SK-N-MC (cell line): ENCODE measurements at regions not wholly inside any gene's neighbourhood (a gene's known extent, or its start where the extent isn't known, plus 50 kb on each side); places are given as distances from the start of the nearest gene placed in this dataset.

Source experiments
- DNase-seq: peaks from one replicate; pipeline ENCODE4 v3.0.0-alpha.2; 2011; ENCODE audit warnings: low read depth, low spot score
- H3K27ac ChIP-seq: fragments of 200-600 bp; sonication (generic); 2 replicates; pipeline ENCODE4 v1.5.1; 2016; ENCODE audit warnings: mixed run types
- H3K36me3 ChIP-seq: fragments of 200-600 bp; sonication (generic); 2 replicates; pipeline ENCODE4 v1.6.1; 2017; ENCODE audit warnings: antibody characterized with exemption, low read length, mixed read lengths; ENCODE audit not compliant: insufficient read depth
- H3K4me3 ChIP-seq: fragments of 200-600 bp; sonication (generic); 2 replicates; pipeline ENCODE4 v1.5.1; 2016
- H3K9ac ChIP-seq: fragments of 200-600 bp; sonication (generic); 2 replicates; pipeline ENCODE4 v1.8.0; 2017; ENCODE audit warnings: mixed run types, mixed read lengths; ENCODE audit not compliant: insufficient read length
- H3K9me3 ChIP-seq: fragments of 200-600 bp; sonication (generic); 2 replicates; pipeline ENCODE4 v1.6.1; 2017; ENCODE audit warnings: low read depth, mild to moderate bottlenecking, antibody characterized with exemption, low read length, moderate library complexity, mixed read lengths
- EZH2 ChIP-seq: fragments of 200-600 bp; sonication (generic); IDR thresholded peaks from one replicate; pipeline ENCODE4 v1.6.1; 2017; ENCODE audit warnings: antibody characterized with exemption
- FOXP2 ChIP-seq: optimal IDR thresholded peaks from 2 replicates; pipeline ENCODE3; 2011; ENCODE audit warnings: mild to moderate bottlenecking, moderate library complexity; ENCODE audit not compliant: insufficient read depth; ENCODE audit errors: extremely low read length, control extremely low read depth
- POLR2AphosphoS5 ChIP-seq: IDR thresholded peaks from 2 replicates; pipeline ENCODE4 v1.6.1; 2012; ENCODE audit warnings: mild to moderate bottlenecking, low read depth, low read length, borderline replicate concordance

DNA sequence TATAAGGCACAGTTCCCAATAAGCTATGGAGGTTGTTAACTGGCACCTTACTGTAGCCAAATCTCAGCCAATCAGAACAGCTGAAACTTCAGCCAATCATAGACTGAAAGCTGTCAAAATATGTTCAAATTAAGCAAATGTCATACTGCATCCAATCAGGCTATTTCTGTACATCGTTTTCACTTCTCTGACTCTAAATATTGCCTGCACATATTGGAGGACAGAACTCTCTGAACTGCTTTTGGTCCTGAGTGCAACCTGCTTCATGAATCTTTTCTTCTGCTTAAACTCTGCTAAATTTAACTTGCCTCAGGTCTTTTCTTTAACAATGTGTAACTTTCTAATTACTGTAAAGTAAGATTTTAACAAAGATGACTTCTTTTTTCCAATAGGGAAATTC, 1198.9 kb upstream of the PCDH7 start:
- Histone ChIP-seq H3K9ac (no peak overlapping the region), H3K27ac (no peak overlapping the region), H3K9me3 (no peaks in the 10 kb centered on the region), H3K36me3 (no peaks in the 10 kb centered on the region), H3K4me3 (no peak overlapping the region)
- TF ChIP-seq POLR2AphosphoS5 (no peak), EZH2 (no peak), FOXP2 (no peak)
- DNase-seq, result no peak

- no peak for TF ChIP-seq FOXP2
- no peak for TF ChIP-seq EZH2
- no peak for TF ChIP-seq POLR2AphosphoS5
- Histone ChIP-seq H3K36me3 (no peaks in the 10 kb centered on the region), H3K27ac (no peak overlapping the region), H3K9me3 (no peaks in the 10 kb centered on the region), H3K4me3 (no peak overlapping the region), H3K9ac (no peak overlapping the region)
- DNase-seq, result no peak
Observed at GRCh38 chr4:29536745-29537144, 1183.4 kb upstream of the PCDH7 start.

- Histone ChIP-seq H3K27ac (no peak overlapping the region), H3K9me3 (no peaks in the 10 kb centered on the region), H3K9ac (no peak overlapping the region), H3K36me3 (no peaks in the 10 kb centered on the region), H3K4me3 (no peak overlapping the region)
- TF ChIP-seq POLR2AphosphoS5 (no peak), EZH2 (no peak), FOXP2 (no peak)
- no peak for DNase-seq
Observed at GRCh38 chr4:29538889-29539646, 1181.1 kb upstream of the PCDH7 start.

- Histone ChIP-seq H3K27ac (no peak overlapping the region), H3K9me3 (no peaks in the 10 kb centered on the region), H3K4me3 (no peak overlapping the region), H3K9ac (no peak overlapping the region), H3K36me3 (no peaks in the 10 kb centered on the region)
- DNase-seq, result no peak
- TF ChIP-seq FOXP2 (no peak), POLR2AphosphoS5 (no peak), EZH2 (no peak)
Observed at GRCh38 chr4:29540439-29541102, 1179.6 kb upstream of the PCDH7 start.

GRCh38 chr4:29541757-29542156, 1178.4 kb upstream of the PCDH7 start:
- Histone ChIP-seq H3K4me3 (no peak overlapping the region), H3K36me3 (no peaks in the 10 kb centered on the region), H3K9me3 (no peaks in the 10 kb centered on the region), H3K9ac (no peak overlapping the region), H3K27ac (no peak overlapping the region)
- DNase-seq, result no peak
- TF ChIP-seq POLR2AphosphoS5 (no peak), EZH2 (no peak), FOXP2 (no peak)

DNA sequence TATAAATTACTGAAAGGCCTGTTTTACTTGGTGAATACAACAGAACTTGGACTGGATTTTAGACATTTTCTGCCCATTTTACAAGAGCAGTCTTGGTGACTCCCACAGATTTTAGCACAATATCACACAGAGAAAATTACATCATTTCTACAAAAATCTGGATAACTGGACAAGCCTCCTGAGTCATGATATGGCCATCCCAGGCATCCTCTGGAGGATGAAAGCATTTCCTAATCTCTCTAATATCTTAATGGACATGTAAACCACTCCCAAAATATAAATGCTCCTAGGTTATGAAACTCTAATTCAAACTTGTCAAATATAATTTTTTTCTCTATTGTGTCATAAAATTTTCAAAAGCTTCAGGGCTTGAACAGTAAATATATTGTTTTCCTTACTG, 1170.8 kb upstream of the PCDH7 start:
- Histone ChIP-seq H3K4me3 (no peak overlapping the region), H3K27ac (no peak overlapping the region), H3K9ac (no peak overlapping the region), H3K36me3 (no peaks in the 10 kb centered on the region), H3K9me3 (no peaks in the 10 kb centered on the region)
- no peak for DNase-seq
- TF ChIP-seq FOXP2 (no peak), POLR2AphosphoS5 (no peak), EZH2 (no peak)

GRCh38 chr4:29551821-29552220, 1168.3 kb upstream of the PCDH7 start:
- H3K9ac ChIP-seq, result no peak overlapping the region
- H3K27ac ChIP-seq, result no peak overlapping the region
- no peak overlapping the region for H3K4me3 ChIP-seq
- DNase-seq, result no peak
- TF ChIP-seq FOXP2, result no peak
- no peak for TF ChIP-seq EZH2
- no peak for TF ChIP-seq POLR2AphosphoS5
- H3K36me3 ChIP-seq, result no peaks in the 10 kb centered on the region
- no peaks in the 10 kb centered on the region for H3K9me3 ChIP-seq

GRCh38 chr4:29553846-29554245, 1166.3 kb upstream of the PCDH7 start:
- H3K9me3 ChIP-seq, result no peaks in the 10 kb centered on the region
- DNase-seq, result no peak
- no peak for TF ChIP-seq EZH2
- TF ChIP-seq POLR2AphosphoS5, result no peak
- TF ChIP-seq FOXP2, result no peak

More at GRCh38 chr4:29553846-29554245, 1166.3 kb upstream of the PCDH7 start:
- Histone ChIP-seq H3K36me3 (no peaks in the 10 kb centered on the region), H3K9ac (no peak overlapping the region), H3K4me3 (no peak overlapping the region), H3K27ac (no peak overlapping the region)
